Mammary epithelial cell (primary cell): ENCODE measurements at regions not wholly inside any gene's neighbourhood (a gene's known extent, or its start where the extent isn't known, plus 50 kb on each side); places are given as distances from the start of the nearest gene placed in this dataset.

Experiments
- EZH2 ChIP-seq: IDR thresholded peaks from 2 replicates; pipeline ENCODE4 v1.6.1; 2012; ENCODE audit warnings: low read length, inconsistent platforms, borderline replicate concordance
- TF ChIP-seq, protein P1 (sequence below), 2 donors: IDR thresholded peaks in 1 of 2; conservative IDR thresholded peaks in 1 of 2; 2 replicates each; pipeline ENCODE4 v1.5.1; 2011 to 2012; ENCODE audit warnings: inconsistent platforms in 2 of 2, low read length in 2 of 2, mild to moderate bottlenecking in 2 of 2, control low read depth in 1 of 2, low read depth in 1 of 2; ENCODE audit not compliant: insufficient read depth in 1 of 2; ENCODE audit errors: extremely low read depth in 1 of 2

DNA sequence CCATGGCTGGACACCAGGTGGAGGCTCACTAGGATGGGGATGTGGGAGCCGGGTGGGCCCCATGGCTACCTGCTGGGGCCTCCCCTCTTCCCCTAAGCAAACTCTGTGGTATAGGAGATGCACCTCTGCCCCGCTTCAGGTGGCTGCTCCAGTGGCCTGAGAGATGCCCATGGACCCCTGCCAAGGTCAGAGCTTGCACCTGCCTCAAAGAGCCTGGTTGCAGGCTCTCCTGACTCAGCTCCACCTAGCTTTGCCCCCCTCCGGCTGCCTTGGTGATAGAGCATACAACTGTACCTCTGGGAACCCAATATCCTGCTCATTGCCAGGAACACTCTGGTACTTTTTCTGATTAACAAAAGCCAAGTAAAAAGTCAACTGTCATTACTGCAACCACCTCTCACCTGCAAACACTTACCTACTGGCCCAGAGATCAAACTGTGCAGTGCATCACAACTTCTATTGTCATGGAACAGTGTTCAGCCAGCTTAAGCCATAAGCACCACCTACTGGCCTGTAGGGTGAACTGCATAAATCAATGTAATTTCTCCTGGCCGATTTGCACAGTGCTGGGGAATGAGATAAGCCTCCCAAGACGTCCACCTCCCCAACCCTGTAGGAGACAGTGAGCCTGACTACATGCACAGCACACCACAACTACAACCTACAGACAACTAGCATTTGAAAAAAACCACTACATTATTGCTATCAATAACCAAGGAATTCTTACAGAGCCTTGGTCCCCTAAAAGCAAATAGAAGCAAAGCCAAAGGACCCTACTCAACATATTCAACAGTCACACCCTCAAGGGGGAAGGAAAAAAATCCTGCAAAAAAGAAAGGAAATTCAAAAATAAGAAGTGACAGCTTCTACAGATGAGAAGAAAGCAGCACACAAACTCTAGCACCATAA lies 352.4 kb upstream of the ARHGEF26 start:
- TF ChIP-seq, protein P1, sequence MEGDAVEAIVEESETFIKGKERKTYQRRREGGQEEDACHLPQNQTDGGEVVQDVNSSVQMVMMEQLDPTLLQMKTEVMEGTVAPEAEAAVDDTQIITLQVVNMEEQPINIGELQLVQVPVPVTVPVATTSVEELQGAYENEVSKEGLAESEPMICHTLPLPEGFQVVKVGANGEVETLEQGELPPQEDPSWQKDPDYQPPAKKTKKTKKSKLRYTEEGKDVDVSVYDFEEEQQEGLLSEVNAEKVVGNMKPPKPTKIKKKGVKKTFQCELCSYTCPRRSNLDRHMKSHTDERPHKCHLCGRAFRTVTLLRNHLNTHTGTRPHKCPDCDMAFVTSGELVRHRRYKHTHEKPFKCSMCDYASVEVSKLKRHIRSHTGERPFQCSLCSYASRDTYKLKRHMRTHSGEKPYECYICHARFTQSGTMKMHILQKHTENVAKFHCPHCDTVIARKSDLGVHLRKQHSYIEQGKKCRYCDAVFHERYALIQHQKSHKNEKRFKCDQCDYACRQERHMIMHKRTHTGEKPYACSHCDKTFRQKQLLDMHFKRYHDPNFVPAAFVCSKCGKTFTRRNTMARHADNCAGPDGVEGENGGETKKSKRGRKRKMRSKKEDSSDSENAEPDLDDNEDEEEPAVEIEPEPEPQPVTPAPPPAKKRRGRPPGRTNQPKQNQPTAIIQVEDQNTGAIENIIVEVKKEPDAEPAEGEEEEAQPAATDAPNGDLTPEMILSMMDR (conservative IDR thresholded peaks at IDR 0.05 in 1 of 2, IDR thresholded peaks at IDR 0.05 in 1 of 2; ENCODE audit: extremely low read depth in 1 of 2, insufficient read depth in 1 of 2, low read depth in 1 of 2, low read length in 2 of 2) = peak; percentile 90 to 92
- TF ChIP-seq EZH2 = no peak
